ENCODE measurements at regions not wholly inside any gene's neighbourhood (a gene's known extent, or its start where the extent isn't known, plus 50 kb on each side); places are given as distances from the start of the nearest gene placed in this dataset.
A peak's percentile ranks its signal among the peaks of the same experiment; 100 is the strongest.

GRCh38 chr6:95117236-95117635 lies 460.1 kb upstream of the MANEA start:
- no peak for TF ChIP-seq CTCF (IDR thresholded peaks at IDR 0.05)

- no peak for TF ChIP-seq CTCF (IDR thresholded peaks at IDR 0.05)
Observed at GRCh38 chr6:95119927-95120326, 457.4 kb upstream of the MANEA start.

GRCh38 chr6:95120984-95121383 lies 456.4 kb upstream of the MANEA start:
- TF ChIP-seq CTCF (IDR thresholded peaks at IDR 0.05), result no peak

- TF ChIP-seq CTCF (IDR thresholded peaks at IDR 0.05), result no peak
Observed at GRCh38 chr6:95127261-95127660, 450.1 kb upstream of the MANEA start.

- TF ChIP-seq CTCF (IDR thresholded peaks at IDR 0.05), result no peak
Observed at GRCh38 chr6:95128439-95128838, 448.9 kb upstream of the MANEA start.

GRCh38 chr6:95128947-95129346 lies 448.4 kb upstream of the MANEA start:
- no peak for TF ChIP-seq CTCF (IDR thresholded peaks at IDR 0.05)

- TF ChIP-seq CTCF (IDR thresholded peaks at IDR 0.05), result peak; percentile 65
Observed at GRCh38 chr6:95133578-95133977, 443.8 kb upstream of the MANEA start.

DNA sequence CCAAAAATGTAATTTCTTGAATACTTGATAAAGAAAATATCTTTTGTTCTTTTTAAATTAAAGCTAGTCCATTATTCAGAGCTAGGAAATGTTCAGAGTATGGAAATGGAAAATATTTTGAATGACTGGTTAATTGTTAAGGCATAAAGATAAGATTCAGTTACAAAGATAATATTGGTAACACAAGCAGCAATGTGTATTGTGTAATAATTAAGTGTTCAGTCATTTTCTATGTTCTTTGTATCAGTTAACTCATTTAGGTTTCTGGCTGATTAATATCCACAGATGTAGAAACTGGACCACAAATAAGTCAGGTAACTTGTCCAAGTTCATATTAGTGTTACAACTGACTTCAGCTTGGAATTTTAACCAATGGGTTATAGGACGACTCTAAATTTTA lies 442.2 kb upstream of the MANEA start:
- no peak for TF ChIP-seq CTCF (IDR thresholded peaks at IDR 0.05)
